Stimulated activated CD4-positive, alpha-beta T cell treated with anti-CD3 and anti-CD28 coated beads, Interleukin-15, amount 100 ng/mL, for 24 hours (primary cell): ENCODE measurements at regions not wholly inside any gene's neighbourhood (a gene's known extent, or its start where the extent isn't known, plus 50 kb on each side); places are given as distances from the start of the nearest gene placed in this dataset.
"Not testable (repeated sequence)": the region's sequence is repeated elsewhere in the genome, so short reads cannot be mapped to it uniquely, and the experiment has no call there.

Experiments used
- DNase-seq: peaks from one replicate; pipeline ENCODE4 v3.0.0-alpha.2; 2020

DNA sequence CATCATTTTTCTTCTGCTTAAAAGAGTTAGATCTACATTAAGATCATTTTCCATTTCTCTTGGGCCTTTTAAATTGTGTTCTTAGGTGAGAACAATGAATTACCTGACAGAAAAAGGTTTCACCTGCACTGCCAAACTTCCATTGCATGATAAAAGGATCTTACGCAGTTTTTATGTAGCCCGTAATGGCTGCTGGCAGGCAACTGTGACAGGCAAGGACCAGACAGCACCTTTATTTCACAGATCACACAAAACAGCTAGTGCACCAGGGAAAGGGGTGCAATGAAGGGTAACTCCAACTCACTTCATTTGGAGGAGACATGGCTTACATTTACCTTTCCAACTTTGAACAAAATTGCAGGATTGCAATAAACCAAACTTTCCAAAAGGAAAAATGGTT, 159.8 kb downstream of the SLITRK1 start:
- DNase-seq, result no peak

DNA sequence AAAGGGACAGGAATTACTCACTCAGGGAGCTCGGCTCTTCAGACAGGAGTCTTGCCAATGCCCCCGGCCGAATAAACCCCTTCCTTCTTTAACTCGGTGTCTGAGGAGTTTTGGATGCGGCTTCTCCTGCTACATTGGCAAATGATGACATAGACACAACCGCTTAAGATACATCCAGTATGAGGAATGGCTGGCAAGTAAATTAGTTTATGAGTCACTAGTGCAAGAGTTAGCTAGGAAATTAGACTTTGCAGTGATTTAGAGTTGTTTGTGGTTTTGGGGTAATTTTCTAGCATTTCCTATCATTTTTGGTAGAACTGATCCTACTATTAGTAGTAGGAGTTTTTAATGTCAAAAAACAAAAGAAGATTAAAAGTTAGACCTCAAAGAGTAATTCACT, 166.2 kb downstream of the SLITRK1 start:
- DNase-seq, result no peak

DNA sequence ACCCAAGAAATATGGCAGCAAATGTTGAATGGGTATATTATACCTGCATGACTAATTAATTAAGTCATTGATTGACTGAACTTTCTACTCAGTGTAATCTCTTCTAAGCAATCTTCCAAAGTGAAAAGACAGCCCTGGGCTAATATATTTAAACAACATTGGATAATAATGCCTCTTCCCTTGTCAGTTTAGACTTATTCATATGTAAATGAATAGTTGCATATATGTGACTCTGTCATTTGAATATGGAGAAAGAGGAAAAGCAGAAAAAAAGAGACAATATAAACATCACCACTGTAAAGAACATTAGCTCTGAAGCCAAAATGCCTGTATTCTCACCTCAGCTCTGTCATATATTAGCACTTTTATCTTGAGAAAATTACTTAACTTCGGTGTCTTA, 168.0 kb downstream of the SLITRK1 start:
- DNase-seq, result no peak

DNA sequence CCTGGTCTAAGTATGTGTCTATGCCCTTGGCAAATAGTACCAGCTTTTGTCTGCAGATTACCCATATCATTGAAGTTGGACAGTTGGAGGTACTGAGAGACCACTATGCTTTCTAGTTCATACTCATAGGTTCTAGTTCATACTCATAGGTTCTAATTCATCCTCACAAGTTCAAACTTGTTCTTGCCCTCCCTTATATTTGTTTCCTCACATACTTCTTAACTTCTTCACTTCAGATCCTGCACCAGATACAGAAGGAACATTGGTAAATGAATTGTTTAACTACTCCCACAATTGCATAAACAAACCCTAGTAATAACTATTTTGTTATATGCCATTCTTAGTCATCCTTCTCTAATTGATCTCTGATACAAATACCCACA, 172.2 kb downstream of the SLITRK1 start:
- no peak for DNase-seq

DNA sequence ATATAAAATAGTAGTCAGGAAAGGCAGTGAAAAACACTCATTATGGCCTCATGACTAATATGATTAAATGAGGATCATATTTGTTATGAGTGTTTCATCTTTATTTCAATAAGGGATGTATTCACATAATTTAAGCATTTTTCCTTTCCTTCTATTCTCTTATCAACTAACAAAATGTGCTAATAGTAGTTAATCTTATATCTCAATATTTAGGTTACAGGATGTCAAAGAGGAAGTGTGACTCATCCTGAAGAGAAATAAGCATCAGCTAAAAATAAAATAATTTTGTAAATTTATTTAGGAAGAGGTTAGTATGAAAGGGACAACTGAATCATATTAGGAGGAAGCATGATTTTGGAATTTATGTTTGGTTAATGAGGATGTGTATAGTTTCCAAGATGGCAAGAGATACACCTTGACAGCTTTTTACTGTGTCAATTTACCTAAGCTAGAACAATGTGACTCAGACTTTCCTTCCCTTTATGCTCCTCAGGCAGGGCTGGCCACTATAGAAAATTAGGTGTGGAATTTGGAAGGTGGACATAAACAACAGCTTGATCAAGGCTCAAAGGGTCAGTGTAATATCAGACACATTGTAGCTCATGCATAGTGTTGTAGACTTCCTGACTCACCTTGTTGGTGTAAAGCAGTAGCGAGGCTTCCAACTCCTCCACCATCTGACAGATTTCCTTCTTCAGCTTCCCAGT, 172.7 kb downstream of the SLITRK1 start:
- no peak for DNase-seq

DNA sequence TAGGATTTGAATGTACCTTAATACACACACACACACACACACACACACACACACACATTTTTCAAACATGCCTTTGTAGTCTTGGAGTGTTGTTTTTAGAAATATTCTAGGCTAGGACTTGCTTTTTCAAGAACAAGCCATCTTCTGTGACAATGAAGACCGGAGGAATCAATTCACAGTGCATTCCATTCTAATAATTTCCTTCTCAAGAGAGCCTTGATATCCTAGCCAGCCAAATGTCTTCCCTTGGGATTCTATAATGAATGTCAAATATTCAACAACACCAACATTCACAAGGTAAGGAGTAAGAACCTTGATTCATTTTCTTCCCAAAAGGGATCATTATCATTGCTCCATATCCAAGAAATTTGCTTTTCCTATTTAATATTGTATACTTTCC, 180.3 kb downstream of the SLITRK1 start:
- no peak for DNase-seq

DNA sequence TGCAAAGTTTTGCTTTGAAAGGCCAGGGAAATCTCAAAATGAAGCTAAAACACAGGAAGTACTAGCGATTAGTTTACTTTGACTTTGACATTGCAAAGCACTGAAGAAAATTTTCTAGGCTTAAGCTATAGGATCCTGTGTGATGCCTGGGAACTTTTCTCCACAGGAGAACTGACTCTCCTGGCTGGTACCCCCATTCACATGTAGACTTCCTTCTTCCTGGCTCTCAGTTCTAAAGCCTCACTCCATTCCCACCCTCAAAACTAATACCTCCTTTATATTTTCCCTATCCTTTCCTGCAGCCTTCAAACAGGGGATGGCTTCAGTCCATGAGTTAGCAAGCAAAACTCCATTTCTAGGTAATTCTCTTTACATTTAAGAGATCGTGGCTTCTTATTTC, 189.5 kb downstream of the SLITRK1 start:
- no peak for DNase-seq

DNA sequence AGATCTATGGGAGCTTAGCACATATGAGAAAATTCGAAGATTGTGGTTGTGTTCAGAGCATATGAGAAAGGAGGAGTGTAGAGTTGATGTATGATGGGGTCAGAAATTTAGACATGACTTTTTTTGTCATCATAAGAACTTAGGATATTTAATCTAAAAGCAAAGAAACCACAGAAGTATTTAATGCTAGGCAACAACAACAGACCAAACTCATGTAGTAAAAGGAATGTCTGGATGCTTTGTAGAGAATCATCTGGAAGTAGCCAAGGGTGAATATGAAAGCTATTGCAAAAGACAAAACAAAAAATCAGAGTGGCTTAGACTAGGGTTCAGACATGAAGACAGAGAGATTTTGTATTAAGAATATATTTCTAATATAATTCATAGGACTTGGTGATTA, 190.3 kb downstream of the SLITRK1 start:
- no peak for DNase-seq

DNA sequence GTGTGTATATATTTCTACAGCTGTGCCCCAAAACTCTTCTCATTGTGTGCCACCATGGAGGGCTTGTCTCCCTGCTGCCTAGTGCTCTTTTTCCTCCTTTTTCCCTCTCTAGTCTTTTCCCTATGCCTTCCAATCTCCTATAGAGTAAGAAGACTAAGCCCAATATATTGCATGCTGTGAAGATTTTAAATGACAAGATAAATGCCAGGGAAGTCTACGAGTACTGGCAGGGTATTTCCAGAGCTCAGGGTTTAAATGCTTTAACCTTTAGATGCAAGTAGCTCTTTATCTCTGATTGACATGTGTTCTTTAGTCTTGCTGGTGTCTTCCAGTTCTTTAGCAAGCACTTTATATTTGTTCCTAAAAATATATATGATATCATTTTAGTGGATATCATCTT, 200.7 kb downstream of the SLITRK1 start:
- no peak for DNase-seq

DNA sequence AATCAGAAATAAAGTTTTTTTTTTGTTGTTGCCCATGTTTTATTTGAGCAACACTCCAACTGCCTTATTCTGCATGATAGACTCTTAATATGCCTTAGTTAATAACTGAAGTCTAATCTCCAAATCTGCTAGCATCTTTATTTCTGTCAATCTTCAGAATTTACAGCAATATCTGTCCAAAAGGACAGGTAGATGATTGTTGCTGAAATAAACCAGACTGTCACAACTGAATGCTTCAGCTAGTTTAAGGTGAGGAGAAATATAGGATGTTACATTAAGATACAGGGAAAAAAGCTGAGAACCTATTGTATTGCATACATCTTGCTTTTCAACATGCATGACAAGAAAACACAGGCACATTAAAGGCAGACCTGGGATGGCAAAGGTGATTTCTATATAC, 204.3 kb downstream of the SLITRK1 start:
- no peak for DNase-seq

DNA sequence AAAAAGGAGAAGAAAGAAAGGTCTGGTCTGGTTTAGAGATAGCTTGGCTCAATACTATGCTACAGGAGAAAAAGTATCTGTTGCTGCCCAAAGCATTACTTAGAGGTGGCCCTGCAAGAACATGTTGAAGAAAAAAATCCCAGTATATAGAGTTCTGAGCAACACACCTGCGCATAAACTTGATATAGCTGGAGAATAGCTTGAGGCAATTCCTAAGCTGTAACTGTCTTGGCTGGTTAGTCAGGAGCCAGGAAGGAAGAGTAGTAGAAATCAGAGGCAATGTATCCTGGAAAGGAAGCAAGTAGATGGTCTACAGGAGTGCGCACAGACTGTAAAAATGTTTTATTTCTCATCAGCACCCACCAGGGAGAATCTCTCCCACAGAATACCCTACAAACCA, 209.7 kb downstream of the SLITRK1 start:
- DNase-seq, result no peak

DNA sequence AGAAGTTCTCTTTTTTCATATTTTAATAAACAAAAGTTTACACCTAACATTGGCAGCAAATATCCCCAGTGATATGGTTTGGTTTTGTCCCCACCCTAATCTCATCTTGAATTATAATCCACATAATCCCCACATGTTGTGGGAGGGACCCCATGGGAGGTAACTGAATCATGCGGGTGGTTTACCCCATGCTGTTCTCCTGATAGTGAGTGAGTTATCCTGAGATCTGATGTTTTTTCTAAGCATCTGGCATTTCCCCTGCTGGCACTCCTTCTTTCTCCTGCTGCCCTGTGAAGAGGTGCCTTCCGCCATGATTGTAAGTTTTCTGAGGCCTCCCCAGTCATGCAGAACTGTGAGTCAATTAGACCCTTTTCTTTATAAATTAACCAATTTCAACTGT, 214.7 kb downstream of the SLITRK1 start:
- DNase-seq, result no peak

DNA sequence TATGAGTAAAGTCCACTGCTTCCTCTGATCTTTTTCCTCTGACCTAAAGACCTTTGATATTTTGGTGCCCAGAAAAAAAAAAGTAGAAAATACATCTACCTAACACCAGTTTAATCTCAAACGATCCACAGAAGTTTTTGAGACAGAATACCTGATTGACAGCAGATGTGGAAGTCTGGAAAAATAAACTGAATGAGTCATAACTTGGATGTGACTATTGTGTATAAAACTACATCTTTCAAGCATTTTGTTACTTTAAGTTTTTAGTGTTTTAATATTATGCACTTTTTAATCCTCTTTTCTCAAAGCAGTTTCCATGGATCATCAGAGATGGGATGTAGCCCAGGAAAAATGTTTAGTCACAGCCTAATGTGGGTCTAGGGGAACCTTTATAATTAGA, 216.1 kb downstream of the SLITRK1 start:
- DNase-seq, result no peak

DNA sequence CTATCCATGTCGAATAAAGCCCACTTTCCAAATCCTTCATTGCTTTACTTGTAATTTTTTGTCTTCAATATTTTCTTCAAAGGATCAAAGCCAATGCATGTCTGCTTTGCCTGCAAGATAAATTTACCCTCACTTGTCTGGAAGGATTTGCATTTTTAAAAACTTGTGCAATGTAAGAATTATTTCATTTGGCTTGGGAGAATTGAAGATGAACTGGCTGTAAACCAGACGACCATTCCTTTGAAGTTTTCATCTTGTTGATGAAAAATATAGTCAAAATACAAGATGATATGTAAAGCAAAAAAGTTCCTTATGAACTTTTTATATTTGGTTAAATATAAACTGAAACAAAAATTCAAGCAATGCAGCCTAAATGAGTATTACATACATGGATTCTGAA, 225.0 kb downstream of the SLITRK1 start:
- DNase-seq, result no peak

DNA sequence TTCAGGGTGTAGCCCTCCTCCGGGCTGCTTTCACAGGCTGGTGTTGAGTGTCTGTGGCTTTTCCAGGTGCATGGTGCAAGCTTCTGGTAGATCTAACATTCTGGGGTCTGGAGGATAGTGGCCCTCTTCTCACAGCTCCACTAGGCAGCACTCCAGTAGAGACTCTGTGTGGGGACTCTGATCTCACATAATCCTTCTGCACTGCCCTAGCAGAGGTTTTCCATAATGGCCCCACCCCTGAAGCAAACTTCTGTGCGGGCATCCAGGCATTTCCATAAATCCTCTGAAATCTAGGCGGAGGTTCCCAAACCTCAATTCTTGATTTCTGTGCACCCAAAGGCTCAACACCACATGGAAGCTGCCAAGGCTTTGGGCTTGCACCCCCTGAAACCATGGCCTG, 239.7 kb downstream of the SLITRK1 start:
- DNase-seq, result not testable (repeated sequence)

DNA sequence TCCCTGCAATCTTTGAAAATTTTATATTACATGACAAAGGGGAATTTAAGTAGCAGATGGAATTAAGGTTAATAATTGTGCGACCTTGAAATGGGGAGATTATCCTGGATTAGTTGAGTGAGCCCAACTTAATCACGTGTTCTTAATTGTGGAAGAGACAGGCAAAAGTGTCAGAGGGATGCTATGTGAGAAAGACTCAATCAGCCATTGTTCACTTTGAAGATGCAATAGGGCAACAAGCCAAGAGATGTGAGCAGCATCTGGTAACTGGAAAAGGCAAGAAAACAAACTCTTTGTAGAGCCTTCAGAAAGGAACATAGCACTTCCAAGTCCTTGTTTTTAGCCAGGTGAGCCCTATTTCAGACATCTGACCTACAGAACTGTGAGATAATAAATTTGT, 247.7 kb downstream of the SLITRK1 start:
- DNase-seq, result no peak

DNA sequence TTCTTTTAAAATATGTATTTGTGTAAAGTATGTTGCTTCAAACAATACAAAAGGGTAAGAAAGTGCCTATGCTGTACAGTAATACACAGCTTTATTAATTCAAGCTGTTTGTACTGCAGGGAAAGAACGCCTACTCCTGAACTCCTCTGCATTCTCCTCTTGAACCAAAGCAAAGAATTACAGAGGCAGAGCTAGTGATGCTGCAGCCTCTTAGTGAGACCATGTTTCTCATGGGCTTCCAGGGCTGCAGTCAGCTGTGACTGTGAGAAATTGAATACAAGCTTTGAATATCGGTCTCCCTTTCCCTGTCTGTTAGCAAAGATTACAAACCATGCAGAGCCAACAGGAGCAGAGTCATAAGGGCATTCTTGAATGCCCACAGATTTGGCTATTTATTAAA, 248.5 kb downstream of the SLITRK1 start:
- DNase-seq, result no peak

DNA sequence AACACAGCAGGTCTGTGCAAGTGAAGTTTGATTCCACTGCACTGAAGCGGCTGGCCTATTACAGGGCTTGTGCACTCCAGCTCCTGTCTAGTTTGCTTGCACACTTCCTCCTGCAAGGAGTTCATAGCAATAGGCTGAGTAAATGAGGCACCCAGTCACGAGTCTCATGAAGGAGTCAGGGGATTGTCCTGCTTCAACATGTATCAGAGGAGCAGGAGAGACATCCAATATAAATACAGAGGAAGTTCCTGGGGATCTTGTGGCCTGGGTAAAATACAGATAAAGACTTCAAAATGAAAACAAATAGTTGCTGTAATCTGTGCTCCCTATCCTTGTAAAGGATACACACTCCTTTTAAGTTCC, 259.9 kb downstream of the SLITRK1 start:
- DNase-seq, result no peak

DNA sequence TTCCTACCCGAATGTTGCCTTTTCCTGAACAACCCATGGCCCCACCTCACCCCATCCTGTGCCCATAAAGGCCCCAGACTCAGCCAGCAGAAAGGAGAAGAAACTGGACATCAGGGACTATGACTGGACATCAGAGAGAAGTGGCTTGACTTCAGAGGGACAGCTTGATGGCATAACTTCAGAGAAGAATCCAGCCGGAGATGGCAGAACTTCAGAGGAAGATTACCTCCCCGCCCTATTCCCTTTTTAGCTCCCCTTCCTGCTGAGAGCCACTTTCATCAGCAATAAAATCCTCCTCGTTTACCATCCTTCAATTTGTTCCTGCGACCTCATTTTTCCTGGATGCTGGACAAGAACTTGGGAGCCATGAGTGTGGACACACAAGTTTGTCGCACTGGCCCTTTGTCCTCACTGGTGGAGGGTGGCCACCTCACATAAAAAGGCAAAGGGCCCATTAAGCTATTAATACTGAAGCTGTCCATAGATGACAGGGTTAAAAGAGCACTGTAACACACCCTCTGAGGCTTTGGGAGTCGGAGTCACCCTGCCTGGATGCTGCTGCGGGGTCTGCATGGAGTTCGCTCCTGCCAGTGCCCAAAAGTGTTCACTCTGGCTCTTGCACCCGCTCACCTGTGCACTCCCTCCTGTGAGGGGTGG, 260.4 kb downstream of the SLITRK1 start:
- no peak for DNase-seq

DNA sequence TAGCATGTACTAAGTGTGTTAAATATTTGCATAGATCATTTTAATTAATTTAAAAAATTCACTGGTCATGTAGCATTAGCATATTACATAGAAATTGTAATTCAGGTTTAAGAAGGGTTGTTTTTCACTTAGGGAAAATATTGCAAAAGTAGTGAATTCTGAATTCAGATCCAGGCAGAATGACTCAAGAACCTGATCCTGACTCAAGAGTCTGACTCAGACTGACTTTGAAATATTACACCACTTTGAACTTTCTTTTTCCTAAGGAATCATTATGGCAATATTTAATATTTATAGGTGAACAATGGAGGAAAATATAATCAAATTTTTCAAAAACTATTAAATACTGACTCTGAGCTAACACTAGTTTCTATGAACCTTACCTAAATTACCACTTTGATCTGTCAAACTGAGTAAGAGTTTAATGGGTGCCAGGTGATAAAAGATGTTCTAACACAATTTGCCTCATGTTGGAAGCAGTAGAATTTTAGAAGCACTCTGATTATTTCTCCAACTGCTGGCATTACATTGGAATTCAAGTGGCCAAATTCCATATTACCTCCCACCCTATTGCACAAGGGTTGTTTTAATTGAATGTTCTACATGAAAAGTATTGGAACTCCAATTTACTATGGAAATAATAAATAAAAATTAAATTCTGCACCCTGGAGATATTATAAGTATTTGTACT, 261.6 kb downstream of the SLITRK1 start:
- DNase-seq, result no peak

DNA sequence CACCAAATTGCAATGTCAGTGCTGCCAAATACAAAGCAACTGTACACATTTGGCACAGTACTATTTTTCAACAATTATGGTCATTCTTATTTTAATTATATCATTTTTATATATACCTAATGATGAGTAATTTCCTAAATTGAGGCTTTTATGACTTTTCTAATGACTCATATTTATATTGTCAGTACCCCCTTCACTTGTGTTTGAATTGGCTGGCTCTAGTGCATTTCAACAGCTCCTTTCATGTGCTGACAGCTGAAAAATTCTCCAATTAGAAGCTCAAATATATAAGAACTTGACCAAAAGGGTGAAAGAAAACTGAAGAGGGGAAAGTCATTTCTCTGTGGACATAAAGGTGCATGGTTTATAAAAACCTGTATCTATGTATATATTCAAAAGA, 263.3 kb downstream of the SLITRK1 start:
- no peak for DNase-seq

DNA sequence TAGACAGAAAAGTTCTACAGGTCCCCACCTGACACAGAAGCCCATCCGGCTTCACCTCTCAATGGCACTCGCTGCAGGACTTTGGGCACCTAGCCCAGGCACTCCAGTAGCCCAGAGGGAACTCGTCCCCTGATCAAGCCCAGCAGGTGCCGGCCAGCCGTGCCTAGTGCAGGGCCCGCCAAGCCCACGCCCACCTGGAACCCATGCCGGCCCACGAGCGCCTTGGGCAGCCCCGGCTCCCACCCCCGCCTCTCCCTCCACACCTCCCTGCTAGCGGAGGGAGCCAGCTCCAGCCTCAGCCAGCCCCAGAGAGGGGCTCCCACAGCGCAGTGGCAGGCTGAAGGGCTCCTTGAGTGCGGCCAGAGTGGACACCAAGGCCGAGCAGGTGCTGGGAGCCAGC, 268.8 kb downstream of the SLITRK1 start:
- no peak for DNase-seq

DNA sequence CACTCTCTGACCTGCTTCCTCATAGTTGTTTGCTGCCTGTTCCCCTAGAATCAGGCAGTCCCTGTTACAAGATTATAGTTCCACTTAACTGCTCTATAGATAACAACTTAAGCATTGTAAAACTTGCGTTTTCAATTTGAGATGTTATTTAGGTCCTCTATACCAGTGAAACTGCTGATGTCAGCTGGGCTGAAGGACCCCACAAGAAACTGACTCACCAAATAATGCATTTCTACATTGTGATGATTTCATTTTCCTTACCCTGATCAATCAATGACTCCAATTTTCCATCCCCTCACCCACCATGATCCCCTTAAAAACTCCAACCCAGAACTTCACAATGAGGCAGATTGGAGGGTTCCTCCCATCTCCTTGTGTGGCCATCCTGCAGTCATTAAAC, 280.7 kb downstream of the SLITRK1 start:
- DNase-seq, result no peak

DNA sequence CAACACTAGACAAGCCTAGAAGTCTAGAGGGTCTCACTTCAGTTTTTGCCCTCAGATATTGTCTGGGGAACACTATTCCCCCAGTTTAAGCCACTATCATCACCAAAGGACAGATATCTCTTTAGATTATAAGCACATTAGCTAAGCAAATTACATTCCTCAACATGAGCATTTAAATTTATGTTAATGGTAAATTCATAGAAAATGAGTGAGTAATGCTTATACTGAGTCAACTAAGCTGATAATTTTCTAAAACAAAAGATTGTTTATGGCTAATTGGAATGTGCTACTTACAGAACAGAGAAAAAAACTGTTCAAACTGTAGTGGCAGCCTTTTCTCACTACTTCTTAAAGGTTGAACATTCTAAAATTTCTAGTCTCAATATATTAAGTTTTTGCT, 290.2 kb downstream of the SLITRK1 start:
- DNase-seq, result no peak

DNA sequence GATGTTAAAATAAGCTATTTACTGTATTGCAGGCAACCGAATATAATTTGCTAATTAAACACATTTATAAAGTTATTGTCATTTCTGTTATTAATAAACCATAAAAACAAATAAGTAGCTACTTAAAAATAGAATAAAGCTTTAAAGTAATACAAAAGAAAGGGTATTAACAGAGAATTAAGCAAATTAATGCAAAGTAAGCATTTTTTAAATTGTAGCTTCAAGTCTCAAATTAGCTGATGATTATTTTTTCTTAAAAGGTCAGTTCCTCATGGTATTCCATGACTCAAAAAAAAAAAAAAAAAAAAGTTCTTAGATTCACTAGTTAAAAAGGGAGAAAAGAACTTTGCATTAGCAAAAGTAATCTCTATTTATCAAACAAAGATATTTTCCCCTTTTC, 292.5 kb downstream of the SLITRK1 start:
- no peak for DNase-seq
